ENCODE measurements at regions not wholly inside any gene's neighbourhood (a gene's known extent, or its start where the extent isn't known, plus 50 kb on each side); places are given as distances from the start of the nearest gene placed in this dataset.

DNA sequence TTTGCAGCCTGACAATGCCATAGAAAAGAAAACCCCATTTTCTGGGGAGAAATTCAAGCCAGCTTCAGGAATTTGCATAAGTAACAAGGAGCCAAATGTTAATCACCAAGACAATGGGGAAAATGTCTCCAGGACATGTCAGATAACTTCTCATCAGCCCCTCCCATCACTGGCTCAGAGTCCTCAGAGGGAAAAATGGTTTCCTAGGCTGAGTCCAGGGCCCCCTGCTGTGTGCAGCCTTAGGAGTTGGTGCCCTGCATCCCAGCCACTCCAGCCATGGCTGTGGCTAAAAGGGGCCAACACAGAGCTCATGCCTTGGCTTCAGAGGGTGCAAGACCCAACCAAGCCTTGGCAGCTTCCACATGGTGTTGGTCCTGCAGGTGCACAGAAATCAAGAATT lies 63.7 kb upstream of the FANCL start:
- H3K27ac ChIP-seq = no peak overlapping the region
- H3K36me3 ChIP-seq = no peaks in the 10 kb centered on the region
- TF ChIP-seq, protein P1, sequence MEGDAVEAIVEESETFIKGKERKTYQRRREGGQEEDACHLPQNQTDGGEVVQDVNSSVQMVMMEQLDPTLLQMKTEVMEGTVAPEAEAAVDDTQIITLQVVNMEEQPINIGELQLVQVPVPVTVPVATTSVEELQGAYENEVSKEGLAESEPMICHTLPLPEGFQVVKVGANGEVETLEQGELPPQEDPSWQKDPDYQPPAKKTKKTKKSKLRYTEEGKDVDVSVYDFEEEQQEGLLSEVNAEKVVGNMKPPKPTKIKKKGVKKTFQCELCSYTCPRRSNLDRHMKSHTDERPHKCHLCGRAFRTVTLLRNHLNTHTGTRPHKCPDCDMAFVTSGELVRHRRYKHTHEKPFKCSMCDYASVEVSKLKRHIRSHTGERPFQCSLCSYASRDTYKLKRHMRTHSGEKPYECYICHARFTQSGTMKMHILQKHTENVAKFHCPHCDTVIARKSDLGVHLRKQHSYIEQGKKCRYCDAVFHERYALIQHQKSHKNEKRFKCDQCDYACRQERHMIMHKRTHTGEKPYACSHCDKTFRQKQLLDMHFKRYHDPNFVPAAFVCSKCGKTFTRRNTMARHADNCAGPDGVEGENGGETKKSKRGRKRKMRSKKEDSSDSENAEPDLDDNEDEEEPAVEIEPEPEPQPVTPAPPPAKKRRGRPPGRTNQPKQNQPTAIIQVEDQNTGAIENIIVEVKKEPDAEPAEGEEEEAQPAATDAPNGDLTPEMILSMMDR (IDR thresholded peaks at IDR 0.05; ENCODE audit: low read depth, low read length) = no peak
- H3K27me3 ChIP-seq = no peaks in the 10 kb centered on the region
- no peak overlapping the region for H3K4me3 ChIP-seq
- H3K4me1 ChIP-seq (ENCODE audit: low read depth) = no peaks in the 10 kb centered on the region
- DNase-seq (ENCODE audit: low read depth in 1 of 2, low spot score in 1 of 2) = no peak
- no peaks in the 10 kb centered on the region for H3K9me3 ChIP-seq (ENCODE audit: low read depth)

DNA sequence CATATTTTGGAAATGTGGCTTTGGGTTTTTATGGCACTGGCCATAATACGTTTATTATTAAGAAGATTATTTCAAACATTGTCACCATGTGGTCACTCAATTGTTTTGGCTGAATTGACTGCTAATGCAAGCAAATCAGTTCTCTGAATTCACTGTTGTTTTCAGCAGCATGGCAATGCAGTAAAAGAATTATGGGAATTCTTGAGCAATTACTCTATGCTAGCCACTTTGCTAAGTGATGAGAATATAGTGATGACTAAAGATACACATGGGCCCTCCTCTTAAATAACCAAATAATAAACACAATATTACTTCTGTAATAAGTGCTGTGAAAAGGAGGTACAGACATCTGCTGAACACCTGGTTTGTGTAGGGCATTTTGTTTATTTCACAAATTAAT lies 58.0 kb upstream of the FANCL start:
- TF ChIP-seq, protein P1 (IDR thresholded peaks at IDR 0.05; ENCODE audit: low read depth, low read length) = no peak
- Histone ChIP-seq H3K27ac (no peak overlapping the region), H3K9me3 (ENCODE audit: low read depth) (no peaks in the 10 kb centered on the region), H3K4me1 (ENCODE audit: low read depth) (no peaks in the 10 kb centered on the region), H3K4me3 (no peak overlapping the region), H3K36me3 (no peaks in the 10 kb centered on the region), H3K27me3 (no peaks in the 10 kb centered on the region)
- DNase-seq (ENCODE audit: low read depth in 1 of 2, low spot score in 1 of 2) = no peak

DNA sequence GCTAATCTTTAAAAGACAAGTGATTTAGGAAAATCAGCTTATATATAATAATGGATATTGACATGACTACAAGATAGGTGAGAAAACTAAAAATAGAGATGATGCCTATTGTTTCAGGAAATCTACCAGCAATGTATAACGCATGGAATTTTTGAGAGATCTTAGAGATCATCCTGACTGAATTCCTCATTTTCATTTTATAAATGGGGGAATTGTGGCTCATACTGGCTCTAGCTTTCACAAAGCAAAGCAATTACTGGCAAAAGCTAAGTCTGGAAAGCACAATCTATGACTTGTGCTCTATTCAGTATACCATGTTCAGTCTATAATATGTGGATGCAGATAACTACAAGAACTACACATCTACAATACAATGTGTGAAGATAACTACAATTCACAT lies 51.9 kb upstream of the FANCL start:
- no peak overlapping the region for H3K4me3 ChIP-seq
- no peaks in the 10 kb centered on the region for H3K27me3 ChIP-seq
- no peaks in the 10 kb centered on the region for H3K36me3 ChIP-seq
- H3K27ac ChIP-seq = no peak overlapping the region
- TF ChIP-seq, protein P1 (IDR thresholded peaks at IDR 0.05; ENCODE audit: low read depth, low read length) = no peak
- no peaks in the 10 kb centered on the region for H3K4me1 ChIP-seq (ENCODE audit: low read depth)
- H3K9me3 ChIP-seq (ENCODE audit: low read depth) = no peaks in the 10 kb centered on the region
- no peak for DNase-seq (ENCODE audit: low read depth in 1 of 2, low spot score in 1 of 2)

DNA sequence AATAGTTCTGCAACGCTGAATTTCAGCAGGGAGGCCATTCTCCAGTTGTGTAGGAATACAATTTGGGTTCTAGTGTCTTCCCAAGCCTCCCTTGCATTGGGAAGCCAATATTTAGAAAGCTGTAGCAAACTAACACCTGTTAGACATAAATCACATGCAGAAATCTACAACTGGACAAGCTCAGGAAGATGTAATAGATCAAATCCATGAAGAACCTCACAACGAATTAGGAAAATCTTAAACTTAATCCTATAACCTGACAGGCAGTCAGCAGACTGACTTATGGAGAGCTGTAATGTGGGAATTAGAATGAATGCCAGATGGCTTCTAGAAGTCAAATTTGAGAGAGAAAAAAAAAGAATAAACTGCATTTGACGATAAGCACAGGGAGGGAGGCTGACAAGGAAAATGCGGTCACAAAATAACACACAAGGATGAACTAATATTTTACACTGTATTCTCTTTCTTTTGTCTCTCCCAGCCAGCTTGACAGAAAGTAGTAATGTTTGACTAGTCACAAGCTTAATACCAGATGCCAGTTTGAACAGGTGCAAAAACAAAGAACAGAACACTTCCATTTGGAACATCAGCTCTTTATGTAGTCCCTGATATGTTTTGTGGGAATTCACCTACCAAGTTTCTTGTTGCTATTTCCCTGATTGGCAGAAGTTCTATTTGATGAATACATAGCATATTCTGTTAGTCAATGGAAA lies 50.8 kb upstream of the FANCL start:
- Histone ChIP-seq H3K27me3 (no peaks in the 10 kb centered on the region), H3K27ac (no peak overlapping the region), H3K36me3 (no peaks in the 10 kb centered on the region), H3K4me1 (ENCODE audit: low read depth) (no peaks in the 10 kb centered on the region), H3K9me3 (ENCODE audit: low read depth) (no peaks in the 10 kb centered on the region), H3K4me3 (no peak overlapping the region)
- TF ChIP-seq, protein P1 (IDR thresholded peaks at IDR 0.05; ENCODE audit: low read depth, low read length) = no peak
- DNase-seq (ENCODE audit: low read depth in 1 of 2, low spot score in 1 of 2) = no peak
